CD4-positive, alpha-beta T cell treated with Interleukin-1 beta for 1 hour (primary cell): ENCODE measurements at regions not wholly inside any gene's neighbourhood (a gene's known extent, or its start where the extent isn't known, plus 50 kb on each side); places are given as distances from the start of the nearest gene placed in this dataset.

Experiments
- DNase-seq, 2 donors: peaks; one replicate each; pipeline ENCODE4 v3.0.0-alpha.2; 2020 to 2022

GRCh38 chr5:110150199-110150598 is 460.5 kb downstream of the MAN2A1 start:
- DNase-seq, result no peak

- no peak for DNase-seq
Observed at GRCh38 chr5:110159202-110159601, 469.5 kb downstream of the MAN2A1 start.

GRCh38 chr5:110161162-110161561 is 471.4 kb downstream of the MAN2A1 start:
- DNase-seq, result no peak

GRCh38 chr5:110165366-110165765 is 475.6 kb downstream of the MAN2A1 start:
- no peak for DNase-seq

GRCh38 chr5:110167384-110167783 is 477.7 kb downstream of the MAN2A1 start:
- no peak for DNase-seq

GRCh38 chr5:110169461-110169860 is 479.7 kb downstream of the MAN2A1 start:
- no peak for DNase-seq

GRCh38 chr5:110177729-110178128 is 488.0 kb downstream of the MAN2A1 start:
- no peak for DNase-seq

- DNase-seq, result no peak
Observed at GRCh38 chr5:110179321-110179720, 489.6 kb downstream of the MAN2A1 start.

GRCh38 chr5:110194191-110194590 is 504.5 kb downstream of the MAN2A1 start:
- no peak for DNase-seq

GRCh38 chr5:110195288-110195687 is 505.6 kb downstream of the MAN2A1 start:
- DNase-seq, result no peak

- DNase-seq, result no peak
Observed at GRCh38 chr5:110201791-110202190, 512.1 kb downstream of the MAN2A1 start.

- DNase-seq, result no peak
Observed at GRCh38 chr5:110203661-110204060, 513.9 kb downstream of the MAN2A1 start.

GRCh38 chr5:110209401-110209800 is 517.1 kb downstream of the TMEM232 start:
- DNase-seq, result no peak

- no peak for DNase-seq
Observed at GRCh38 chr5:110218981-110219380, 507.5 kb downstream of the TMEM232 start.

- no peak for DNase-seq
Observed at GRCh38 chr5:110219769-110220168, 506.7 kb downstream of the TMEM232 start.

- DNase-seq, result no peak
Observed at GRCh38 chr5:110221036-110221435, 505.4 kb downstream of the TMEM232 start.

- no peak for DNase-seq
Observed at GRCh38 chr5:110224050-110224449, 502.4 kb downstream of the TMEM232 start.

- no peak for DNase-seq
Observed at GRCh38 chr5:110225949-110226348, 500.5 kb downstream of the TMEM232 start.

GRCh38 chr5:110239786-110240185 is 486.7 kb downstream of the TMEM232 start:
- DNase-seq, result no peak

- DNase-seq, result no peak
Observed at GRCh38 chr5:110242950-110243349, 483.5 kb downstream of the TMEM232 start.

GRCh38 chr5:110248921-110249320 is 477.6 kb downstream of the TMEM232 start:
- no peak for DNase-seq

- DNase-seq, result no peak
Observed at GRCh38 chr5:110250355-110250754, 476.1 kb downstream of the TMEM232 start.

GRCh38 chr5:110250755-110251154 is 475.7 kb downstream of the TMEM232 start:
- DNase-seq, result no peak

- DNase-seq, result no peak
Observed at GRCh38 chr5:110251366-110251765, 475.1 kb downstream of the TMEM232 start.

GRCh38 chr5:110255194-110255593 is 471.3 kb downstream of the TMEM232 start:
- no peak for DNase-seq

GRCh38 chr5:110256298-110256697 is 470.2 kb downstream of the TMEM232 start:
- DNase-seq, result no peak
